Mesothelial cell of epicardium (in vitro differentiated cells): ENCODE measurements at regions not wholly inside any gene's neighbourhood (a gene's known extent, or its start where the extent isn't known, plus 50 kb on each side); places are given as distances from the start of the nearest gene placed in this dataset.
A peak's percentile ranks its signal among the peaks of the same experiment; 100 is the strongest.

ENCODE experiments used
- DNase-seq, 2 experiments: peaks; one replicate each; pipeline ENCODE4 v3.0.0; 2021; ENCODE audit warnings: low spot score in 2 of 2; ENCODE audit not compliant: unreplicated experiment in 2 of 2
- H3K27ac Mint-ChIP-seq: 2 replicates; pipeline ENCODE4 v1.8.0; 2021; ENCODE audit warnings: mixed read lengths
- H3K27me3 Mint-ChIP-seq: 2 replicates; pipeline ENCODE4 v1.8.0; 2021; ENCODE audit warnings: low read depth, mixed read lengths
- H3K36me3 Mint-ChIP-seq: 2 replicates; pipeline ENCODE4 v1.8.0; 2021; ENCODE audit warnings: mixed read lengths
- H3K4me1 Mint-ChIP-seq: 2 replicates; pipeline ENCODE4 v1.8.0; 2021; ENCODE audit warnings: mixed read lengths
- H3K4me3 Mint-ChIP-seq: 2 replicates; pipeline ENCODE4 v1.8.0; 2021; ENCODE audit warnings: mild to moderate bottlenecking, moderate library complexity, mixed read lengths
- H3K9me3 Mint-ChIP-seq: 2 replicates; pipeline ENCODE4 v1.8.0; 2021; ENCODE audit warnings: mixed read lengths
- TF ChIP-seq, protein P1 (sequence below): fragments of 200-600 bp; sonication (generic); IDR thresholded peaks from one replicate; pipeline ENCODE4 v1.5.0; 2021; ENCODE audit warnings: antibody characterized with exemption; ENCODE audit not compliant: unreplicated experiment

- H3K9me3 Mint-ChIP-seq: peaks cover 8% of the 10 kb centered on the region
- no peaks in the 10 kb centered on the region for H3K36me3 Mint-ChIP-seq
- peaks cover 45% of the 10 kb centered on the region for H3K4me1 Mint-ChIP-seq
- TF ChIP-seq, protein P1, sequence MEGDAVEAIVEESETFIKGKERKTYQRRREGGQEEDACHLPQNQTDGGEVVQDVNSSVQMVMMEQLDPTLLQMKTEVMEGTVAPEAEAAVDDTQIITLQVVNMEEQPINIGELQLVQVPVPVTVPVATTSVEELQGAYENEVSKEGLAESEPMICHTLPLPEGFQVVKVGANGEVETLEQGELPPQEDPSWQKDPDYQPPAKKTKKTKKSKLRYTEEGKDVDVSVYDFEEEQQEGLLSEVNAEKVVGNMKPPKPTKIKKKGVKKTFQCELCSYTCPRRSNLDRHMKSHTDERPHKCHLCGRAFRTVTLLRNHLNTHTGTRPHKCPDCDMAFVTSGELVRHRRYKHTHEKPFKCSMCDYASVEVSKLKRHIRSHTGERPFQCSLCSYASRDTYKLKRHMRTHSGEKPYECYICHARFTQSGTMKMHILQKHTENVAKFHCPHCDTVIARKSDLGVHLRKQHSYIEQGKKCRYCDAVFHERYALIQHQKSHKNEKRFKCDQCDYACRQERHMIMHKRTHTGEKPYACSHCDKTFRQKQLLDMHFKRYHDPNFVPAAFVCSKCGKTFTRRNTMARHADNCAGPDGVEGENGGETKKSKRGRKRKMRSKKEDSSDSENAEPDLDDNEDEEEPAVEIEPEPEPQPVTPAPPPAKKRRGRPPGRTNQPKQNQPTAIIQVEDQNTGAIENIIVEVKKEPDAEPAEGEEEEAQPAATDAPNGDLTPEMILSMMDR: no peak
- no peak overlapping the region for H3K27ac Mint-ChIP-seq
- DNase-seq: no peak
- peaks cover 2% of the 10 kb centered on the region for H3K27me3 Mint-ChIP-seq
- H3K4me3 Mint-ChIP-seq: no peak overlapping the region
These were observed 612.6 kb downstream of the EBF1 start for GRCh38 chr5:158487156-158487555.

- H3K27ac Mint-ChIP-seq: no peak overlapping the region
- H3K4me1 Mint-ChIP-seq: peaks cover 45% of the 10 kb centered on the region
- no peak overlapping the region for H3K4me3 Mint-ChIP-seq
These were observed 613.1 kb downstream of the EBF1 start for GRCh38 chr5:158486566-158486965.

GRCh38 chr5:158485604-158486081 lies 614.1 kb downstream of the EBF1 start:
- H3K27ac Mint-ChIP-seq: peak overlapping the region; percentile 68
- H3K4me3 Mint-ChIP-seq: no peak overlapping the region
- H3K27me3 Mint-ChIP-seq: peaks cover 2% of the 10 kb centered on the region
- peaks cover 45% of the 10 kb centered on the region for H3K4me1 Mint-ChIP-seq
- DNase-seq: no peak
- peaks cover 8% of the 10 kb centered on the region for H3K9me3 Mint-ChIP-seq
- TF ChIP-seq, protein P1: no peak
- H3K36me3 Mint-ChIP-seq: no peaks in the 10 kb centered on the region

More at GRCh38 chr5:158486566-158486965, 613.1 kb downstream of the EBF1 start:
- Mint-ChIP-seq H3K36me3 (no peaks in the 10 kb centered on the region), H3K27me3 (peaks cover 2% of the 10 kb centered on the region), H3K9me3 (peaks cover 8% of the 10 kb centered on the region)
- DNase-seq: no peak
- TF ChIP-seq, protein P1: no peak

DNA sequence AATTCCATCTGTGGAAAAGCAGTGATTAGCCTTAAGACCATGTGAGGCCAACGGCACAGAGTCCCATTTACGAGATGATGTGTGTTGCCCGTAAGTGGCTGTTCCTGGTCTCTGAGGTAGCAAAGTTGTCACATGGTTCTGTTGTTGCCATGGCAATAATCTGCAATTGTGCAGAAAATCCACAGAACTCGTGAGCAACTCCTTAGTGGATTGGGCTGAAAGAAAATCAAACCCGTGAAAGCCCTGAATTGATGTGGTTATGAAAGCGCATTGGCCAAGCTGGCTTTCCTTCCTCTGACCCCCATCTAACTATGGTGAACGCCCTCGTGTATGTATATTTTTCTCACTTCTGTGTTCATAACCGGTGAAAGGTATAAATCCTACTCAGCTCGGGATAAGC lies 614.7 kb downstream of the EBF1 start:
- Mint-ChIP-seq H3K27me3 (peaks cover 2% of the 10 kb centered on the region), H3K36me3 (no peaks in the 10 kb centered on the region), H3K27ac (peak overlapping the region; percentile 68), H3K9me3 (peaks cover 8% of the 10 kb centered on the region), H3K4me3 (no peak overlapping the region), H3K4me1 (peaks cover 45% of the 10 kb centered on the region)
- no peak for DNase-seq
- TF ChIP-seq, protein P1: no peak

DNA sequence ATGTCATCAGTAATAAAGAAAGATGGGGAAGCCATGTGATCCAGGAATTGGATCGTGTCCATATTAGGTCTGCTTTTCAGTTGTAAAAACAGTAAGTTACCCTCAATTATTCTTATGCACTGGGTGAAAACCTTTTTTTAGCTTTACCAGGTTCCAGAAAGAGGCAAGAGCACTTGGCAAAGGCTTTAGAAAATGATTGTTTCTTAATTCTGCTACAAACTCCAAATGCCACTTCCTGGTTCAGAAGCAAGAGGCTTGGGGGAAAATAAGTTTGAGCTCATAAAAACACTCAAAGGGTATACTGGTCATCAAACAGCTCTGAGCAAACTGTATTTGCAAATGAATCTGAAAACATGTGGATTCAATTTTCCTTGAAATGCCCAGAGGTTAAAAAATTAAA lies 615.6 kb downstream of the EBF1 start:
- TF ChIP-seq, protein P1: no peak
- H3K4me3 Mint-ChIP-seq: no peak overlapping the region
- H3K27me3 Mint-ChIP-seq: peaks cover 8% of the 10 kb centered on the region
- H3K4me1 Mint-ChIP-seq: peaks cover 45% of the 10 kb centered on the region
- DNase-seq: no peak
- H3K9me3 Mint-ChIP-seq: peaks cover 8% of the 10 kb centered on the region
- H3K27ac Mint-ChIP-seq: peak overlapping the region; percentile 93
- H3K36me3 Mint-ChIP-seq: no peaks in the 10 kb centered on the region
